NCI-H1048 (cell line): ENCODE measurements at regions not wholly inside any gene's neighbourhood (a gene's known extent, or its start where the extent isn't known, plus 50 kb on each side); places are given as distances from the start of the nearest gene placed in this dataset.

Source experiments
- DNase-seq: peaks from one replicate; lab custom pipeline; 2025; lab: John Stamatoyannopoulos, UW

- DNase-seq = no peak
These were observed 393.8 kb downstream of the ZNF385D start for GRCh38 chr3:21357241-21357640.

GRCh38 chr3:21356402-21356801, 394.6 kb downstream of the ZNF385D start:
- no peak for DNase-seq

DNA sequence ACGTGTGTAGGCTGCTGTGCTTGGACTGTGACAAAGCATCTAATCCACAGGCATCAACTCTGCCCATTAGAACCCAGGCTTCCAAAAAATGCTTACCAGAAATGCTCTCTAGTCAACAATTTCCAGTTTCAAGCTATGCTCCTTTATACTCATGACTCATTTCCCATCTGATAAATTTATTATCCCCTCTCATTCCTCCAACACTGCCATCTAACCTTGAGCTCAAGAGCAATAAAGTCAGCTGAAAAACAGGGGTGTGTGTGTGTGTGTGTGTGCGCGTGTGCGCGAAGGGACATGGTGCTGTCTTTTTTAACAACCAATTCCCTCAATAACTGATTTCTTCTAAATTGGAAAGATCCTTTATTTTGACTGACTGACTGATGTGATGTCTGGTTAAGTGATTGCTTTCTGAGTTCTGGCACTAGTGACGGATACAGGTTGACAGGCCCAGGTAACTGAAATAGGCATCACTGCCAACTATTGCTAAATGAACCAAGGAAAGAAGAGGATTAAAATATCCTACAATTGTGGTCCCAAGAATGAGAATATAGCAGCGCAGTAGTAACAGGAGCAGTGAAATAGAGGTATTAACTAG, 405.5 kb downstream of the ZNF385D start:
- no peak for DNase-seq

- no peak for DNase-seq
These were observed 419.2 kb downstream of the ZNF385D start for GRCh38 chr3:21331857-21332256.

- DNase-seq = no peak
These were observed 419.7 kb downstream of the ZNF385D start for GRCh38 chr3:21331321-21331720.

- DNase-seq = no peak
These were observed 420.7 kb downstream of the ZNF385D start for GRCh38 chr3:21330293-21330692.

GRCh38 chr3:21328711-21329390, 422.2 kb downstream of the ZNF385D start:
- no peak for DNase-seq

- DNase-seq = no peak
These were observed 424.1 kb downstream of the ZNF385D start for GRCh38 chr3:21326704-21327475.

GRCh38 chr3:21314688-21315087, 436.3 kb downstream of the ZNF385D start:
- no peak for DNase-seq

- no peak for DNase-seq
These were observed 440.1 kb downstream of the ZNF385D start for GRCh38 chr3:21310891-21311290.

GRCh38 chr3:21310161-21310560, 440.8 kb downstream of the ZNF385D start:
- no peak for DNase-seq

DNA sequence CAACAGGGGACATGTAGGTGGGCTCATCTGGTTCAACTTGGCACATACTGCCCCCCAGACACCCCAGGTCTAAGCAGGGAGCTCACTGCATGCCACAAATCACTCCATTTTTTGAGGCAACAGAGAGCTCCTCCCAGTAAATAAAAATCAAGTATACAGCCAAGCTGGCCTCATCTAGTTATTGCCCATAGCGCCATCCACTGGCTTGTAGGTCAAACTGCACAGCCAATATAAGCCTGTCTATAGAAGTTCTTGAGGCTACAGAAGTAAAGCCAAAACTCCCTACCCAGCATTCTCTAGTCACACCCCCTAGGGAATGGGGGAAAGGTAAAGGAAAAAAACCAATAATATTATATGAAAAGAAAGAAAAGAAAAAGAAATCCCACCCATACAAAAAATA, 453.7 kb downstream of the ZNF385D start:
- DNase-seq = no peak

- DNase-seq = no peak
These were observed 456.2 kb downstream of the ZNF385D start for GRCh38 chr3:21294768-21295167.

GRCh38 chr3:21292971-21293370, 458.0 kb downstream of the ZNF385D start:
- no peak for DNase-seq

GRCh38 chr3:21290557-21290956, 460.5 kb downstream of the ZNF385D start:
- DNase-seq = no peak

DNA sequence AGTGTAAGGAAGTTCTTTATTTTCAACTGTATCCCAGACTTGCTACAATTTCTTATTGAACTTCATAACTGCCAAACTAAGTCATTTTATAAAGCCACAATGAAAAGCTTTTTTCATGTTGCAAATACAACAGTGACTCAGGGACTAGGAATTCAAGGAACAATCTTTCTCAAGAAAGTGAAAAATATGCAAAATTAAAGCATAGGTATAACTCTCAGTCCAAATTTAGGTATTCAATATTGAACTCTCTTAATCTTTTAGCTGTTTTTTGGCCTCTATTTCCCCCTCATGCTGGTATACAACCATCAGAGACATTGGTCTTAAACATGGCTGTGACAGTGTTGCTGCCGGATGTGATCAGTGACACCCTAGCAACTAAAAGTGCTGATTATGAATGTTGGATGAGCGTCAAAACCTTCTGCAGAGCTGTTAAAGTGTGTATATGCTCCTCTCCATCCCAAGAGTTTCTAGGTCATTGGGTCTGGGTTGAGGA, 476.9 kb downstream of the ZNF385D start:
- DNase-seq = no peak

DNA sequence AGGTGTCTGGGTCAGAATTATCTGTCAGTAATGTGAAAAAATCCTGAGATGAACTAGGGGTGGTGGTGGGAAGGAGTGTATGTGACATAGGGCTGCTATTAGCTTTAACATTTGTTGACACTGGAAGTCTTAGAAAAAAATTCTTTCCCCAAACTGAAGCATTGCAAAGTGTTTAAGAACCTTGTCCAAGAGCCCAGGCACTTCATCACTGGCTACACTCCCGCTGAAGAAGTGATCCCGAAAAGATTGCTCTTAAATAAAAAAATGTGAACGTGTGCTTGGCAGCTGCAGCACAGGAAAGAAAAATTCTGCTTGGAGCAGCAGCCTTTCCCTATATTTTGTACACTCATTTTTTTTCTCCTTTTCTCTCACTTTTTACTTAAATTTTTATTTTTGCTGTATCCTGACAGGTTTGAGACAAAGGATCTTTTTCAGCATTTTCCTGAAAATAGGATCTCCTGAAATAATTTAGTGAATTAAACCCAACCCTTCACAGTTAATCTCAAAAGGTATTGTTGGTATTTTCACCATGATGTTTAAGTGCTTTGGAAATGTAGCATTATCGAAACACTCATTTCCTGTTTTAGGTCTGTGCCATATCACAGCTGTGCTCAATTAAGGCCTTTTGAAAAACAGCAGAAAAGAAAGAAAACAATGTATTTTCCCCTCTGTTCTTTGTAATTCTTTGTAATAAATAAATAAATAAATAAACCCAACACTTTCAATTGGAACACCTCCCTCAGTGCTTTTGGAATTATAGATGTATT, 477.6 kb downstream of the ZNF385D start:
- no peak for DNase-seq

- DNase-seq = no peak
These were observed 479.4 kb downstream of the ZNF385D start for GRCh38 chr3:21271606-21272016.

DNA sequence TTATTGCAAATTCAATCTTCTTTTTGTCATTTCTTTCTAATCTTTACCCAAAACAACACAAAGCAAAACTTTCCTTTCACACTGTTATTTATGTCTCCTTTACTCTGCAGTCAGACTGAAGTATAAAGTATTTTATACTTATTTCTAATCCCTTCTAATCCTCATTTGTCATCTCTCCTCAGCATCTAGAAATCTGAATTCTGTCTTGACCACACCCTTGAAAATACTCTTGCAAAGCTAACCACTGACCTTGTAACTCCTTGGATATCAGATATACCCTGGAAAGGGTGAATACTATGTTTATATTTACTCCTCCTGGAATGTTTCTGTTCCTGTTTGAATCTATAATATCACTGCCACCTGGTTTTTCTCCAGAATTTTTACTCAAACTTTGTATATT, 481.1 kb downstream of the ZNF385D start:
- DNase-seq = no peak

- no peak for DNase-seq
These were observed 490.5 kb downstream of the ZNF385D start for GRCh38 chr3:21260507-21260906.

- no peak for DNase-seq
These were observed 491.1 kb downstream of the ZNF385D start for GRCh38 chr3:21259896-21260295.

DNA sequence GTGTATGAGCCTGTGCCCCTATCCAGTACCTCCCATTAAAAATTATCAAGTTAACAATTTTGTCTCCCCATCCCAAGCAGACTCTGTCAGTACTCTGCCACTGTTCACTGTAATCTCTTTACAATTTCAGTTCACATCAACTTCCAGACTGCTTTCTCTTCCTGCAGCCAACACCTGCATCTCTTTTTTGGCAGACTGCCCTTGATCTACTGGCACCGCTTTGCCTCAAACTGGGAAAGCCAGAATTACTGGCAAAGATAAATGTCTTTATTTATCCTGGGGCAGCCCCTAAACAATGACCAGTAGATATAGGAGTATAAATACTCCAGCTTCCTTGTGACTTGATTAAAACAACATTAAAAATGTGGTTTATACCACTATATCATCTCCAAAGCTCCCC, 494.1 kb downstream of the ZNF385D start:
- DNase-seq = peak; percentile 15
